Keratinocyte (primary cell): ENCODE measurements at regions not wholly inside any gene's neighbourhood (a gene's known extent, or its start where the extent isn't known, plus 50 kb on each side); places are given as distances from the start of the nearest gene placed in this dataset.

Experiments
- DNase-seq: peaks from one replicate; pipeline ENCODE4 v3.0.0-alpha.2; 2011; ENCODE audit warnings: low read depth, missing footprints, low spot score
- FAIRE-seq: peaks from 2 replicates; lab custom pipeline; 2011; peaks lifted over from hg19 to GRCh38; lab: Jason Lieb, UNC
- H2AFZ ChIP-seq: 2 replicates; pipeline ENCODE4 v1.6.0; 2012; ENCODE audit warnings: low read length, control low read depth, inconsistent platforms; ENCODE audit not compliant: control insufficient read depth
- H3K27ac ChIP-seq: 2 replicates; pipeline ENCODE4 v1.5.1; 2011; ENCODE audit warnings: low read length; ENCODE audit not compliant: control insufficient read depth, insufficient read depth
- H3K27me3 ChIP-seq: 3 replicates; pipeline ENCODE4 v1.6.0; 2011; ENCODE audit warnings: low read length; ENCODE audit not compliant: control insufficient read depth, insufficient read depth; ENCODE audit errors: extremely low read depth
- H3K36me3 ChIP-seq, 2 experiments: 2 replicates in 1 of 2; 3 replicates in 1 of 2; pipeline ENCODE4 v1.5.1; 2011; ENCODE audit warnings: low read length in 2 of 2, mild to moderate bottlenecking in 1 of 2; ENCODE audit not compliant: control insufficient read depth in 2 of 2, insufficient read depth in 2 of 2; ENCODE audit errors: extremely low read depth in 1 of 2
- H3K4me1 ChIP-seq: 3 replicates; pipeline ENCODE4 v1.5.1; 2011; ENCODE audit warnings: low read length; ENCODE audit not compliant: control insufficient read depth, insufficient read depth; ENCODE audit errors: extremely low read depth
- H3K4me2 ChIP-seq: 3 replicates; pipeline ENCODE4 v1.6.0; 2011; ENCODE audit warnings: low read depth, low read length; ENCODE audit not compliant: control insufficient read depth, insufficient read depth; ENCODE audit errors: extremely low read depth
- H3K4me3 ChIP-seq, 3 experiments: fragments of 200-600 bp in 1 of 3; sonication (generic) in 1 of 3; 2 replicates in 2 of 3; 3 replicates in 1 of 3; pipeline ENCODE4 v1.5.1; 2011 to 2016; ENCODE audit warnings: low read length in 3 of 3, mild to moderate bottlenecking in 3 of 3, control low read depth in 2 of 3, inconsistent platforms in 1 of 3, low read depth in 1 of 3, mixed read lengths in 1 of 3, mixed run types in 1 of 3, moderate library complexity in 1 of 3; ENCODE audit not compliant: control insufficient read depth in 2 of 3, insufficient read depth in 2 of 3; ENCODE audit errors: extremely low read depth in 1 of 3
- H3K79me2 ChIP-seq: 2 replicates; pipeline ENCODE4 v1.6.0; 2012; ENCODE audit warnings: low read length; ENCODE audit not compliant: control insufficient read depth, insufficient read depth
- H3K9ac ChIP-seq: 3 replicates; pipeline ENCODE4 v1.6.0; 2011; ENCODE audit warnings: low read length; ENCODE audit not compliant: control insufficient read depth, insufficient read depth; ENCODE audit errors: extremely low read depth
- H3K9me1 ChIP-seq: 3 replicates; pipeline ENCODE4 v1.6.0; 2011; ENCODE audit warnings: low read length; ENCODE audit not compliant: control insufficient read depth, insufficient read depth; ENCODE audit errors: extremely low read depth
- H3K9me3 ChIP-seq: 2 replicates; pipeline ENCODE4 v1.5.1; 2012; ENCODE audit warnings: low read depth, low read length; ENCODE audit not compliant: control insufficient read depth
- H4K20me1 ChIP-seq: 3 replicates; pipeline ENCODE4 v1.6.0; 2011; ENCODE audit warnings: low read length; ENCODE audit not compliant: control insufficient read depth, insufficient read depth; ENCODE audit errors: extremely low read depth
- EZH2 ChIP-seq: IDR thresholded peaks from one replicate; pipeline ENCODE4 v1.6.1; 2012; ENCODE audit warnings: inconsistent platforms, mild to moderate bottlenecking, low read length, moderate library complexity
- dilution Hi-C: fragments of 300-500 bp; cut with MboI; formaldehyde crosslinking; loops from one replicate; pipeline ENCODE4 v1.7.0; 2020; ENCODE audit warnings: low sequenced_read_pairs; ENCODE audit not compliant: extremely low pct_ligation_motif_present
- TF ChIP-seq, protein P1 (sequence below), 3 experiments: IDR thresholded peaks in 1 of 3; conservative IDR thresholded peaks in 1 of 3; optimal IDR thresholded peaks in 1 of 3; 2 replicates in 2 of 3; 3 replicates in 1 of 3; pipeline versions ENCODE3 to v1.5.1; 2011; ENCODE audit warnings: low read length in 3 of 3, mild to moderate bottlenecking in 3 of 3, moderate library complexity in 2 of 3, control low read depth in 1 of 3, inconsistent platforms in 1 of 3; ENCODE audit not compliant: insufficient read depth in 2 of 3; ENCODE audit errors: extremely low read depth in 1 of 3

DNA sequence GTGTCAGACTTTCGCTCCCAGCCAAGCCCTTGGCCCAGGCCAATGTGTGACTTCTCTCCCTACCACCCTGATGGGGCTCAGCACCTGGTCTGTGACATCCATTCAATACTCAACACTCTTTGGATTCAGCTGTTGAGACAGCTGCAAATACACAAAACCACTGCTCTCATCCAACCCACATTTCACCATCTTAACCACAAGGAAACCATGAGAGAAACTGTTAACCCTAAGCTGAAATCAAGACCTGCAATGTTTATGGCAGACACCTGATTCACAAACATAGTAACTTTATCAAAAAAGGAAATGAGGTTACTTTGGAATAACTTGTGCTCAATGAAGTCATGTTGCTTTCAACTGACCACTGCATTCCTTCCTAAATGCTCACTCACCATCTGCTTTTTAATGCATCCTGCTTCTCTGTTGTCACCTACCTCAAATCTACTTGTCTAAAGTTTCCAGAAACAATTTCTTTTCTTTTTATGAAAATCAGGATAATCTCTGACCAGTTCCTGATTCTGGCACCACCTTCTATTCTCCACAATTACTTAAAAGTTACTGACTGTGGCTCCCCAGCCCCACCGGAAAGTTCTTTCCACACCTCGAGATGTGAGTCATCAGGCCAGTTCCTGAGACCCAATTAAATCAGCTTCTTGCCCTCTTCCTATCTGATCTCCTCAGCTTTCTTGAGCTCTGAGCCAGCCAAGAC lies 88.2 kb downstream of the NOG start:
- Histone ChIP-seq H3K4me3 (peak overlapping the region in 1 of 3 experiments; percentile 6), H3K9ac (peak overlapping the region; percentile 0)

DNA sequence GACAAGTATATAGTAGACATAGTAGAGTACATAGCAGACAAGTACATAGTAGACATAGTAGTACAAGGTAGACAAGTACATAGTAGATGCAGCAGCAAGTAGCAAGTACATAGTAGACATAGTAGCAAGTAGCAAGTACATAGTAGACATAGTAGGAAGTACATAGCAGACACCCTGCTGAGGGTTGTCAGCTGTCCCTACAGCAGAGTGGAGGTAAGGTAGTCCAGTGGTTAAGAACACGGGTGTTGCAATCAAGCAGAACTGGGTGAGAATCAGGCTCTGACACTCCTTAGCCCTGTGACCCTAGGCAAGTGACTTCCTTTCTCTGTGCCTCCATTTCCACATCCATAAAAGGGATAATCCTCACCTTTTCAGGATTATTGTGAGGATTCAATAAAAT lies 94.7 kb downstream of the NOG start:
- Histone ChIP-seq H4K20me1 (no peaks in the 10 kb centered on the region), H3K9ac (no peak overlapping the region), H2AFZ (no peak overlapping the region), H3K36me3 (no peaks in the 10 kb centered on the region), H3K4me2 (no peak overlapping the region), H3K4me3 (no peak overlapping the region), H3K4me1 (no peaks in the 10 kb centered on the region), H3K27ac (no peak overlapping the region), H3K27me3 (no peaks in the 10 kb centered on the region), H3K9me3 (no peaks in the 10 kb centered on the region), H3K79me2 (no peaks in the 10 kb centered on the region), H3K9me1 (no peaks in the 10 kb centered on the region)
- TF ChIP-seq EZH2 = no peak
- TF ChIP-seq, protein P1, sequence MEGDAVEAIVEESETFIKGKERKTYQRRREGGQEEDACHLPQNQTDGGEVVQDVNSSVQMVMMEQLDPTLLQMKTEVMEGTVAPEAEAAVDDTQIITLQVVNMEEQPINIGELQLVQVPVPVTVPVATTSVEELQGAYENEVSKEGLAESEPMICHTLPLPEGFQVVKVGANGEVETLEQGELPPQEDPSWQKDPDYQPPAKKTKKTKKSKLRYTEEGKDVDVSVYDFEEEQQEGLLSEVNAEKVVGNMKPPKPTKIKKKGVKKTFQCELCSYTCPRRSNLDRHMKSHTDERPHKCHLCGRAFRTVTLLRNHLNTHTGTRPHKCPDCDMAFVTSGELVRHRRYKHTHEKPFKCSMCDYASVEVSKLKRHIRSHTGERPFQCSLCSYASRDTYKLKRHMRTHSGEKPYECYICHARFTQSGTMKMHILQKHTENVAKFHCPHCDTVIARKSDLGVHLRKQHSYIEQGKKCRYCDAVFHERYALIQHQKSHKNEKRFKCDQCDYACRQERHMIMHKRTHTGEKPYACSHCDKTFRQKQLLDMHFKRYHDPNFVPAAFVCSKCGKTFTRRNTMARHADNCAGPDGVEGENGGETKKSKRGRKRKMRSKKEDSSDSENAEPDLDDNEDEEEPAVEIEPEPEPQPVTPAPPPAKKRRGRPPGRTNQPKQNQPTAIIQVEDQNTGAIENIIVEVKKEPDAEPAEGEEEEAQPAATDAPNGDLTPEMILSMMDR (optimal IDR thresholded peaks at IDR 0.05 in 1 of 3, IDR thresholded peaks at IDR 0.05 in 1 of 3, conservative IDR thresholded peaks at IDR 0.05 in 1 of 3; ENCODE audit: extremely low read depth in 1 of 3, insufficient read depth in 2 of 3, low read length in 3 of 3) = no peak
- dilution Hi-C loops = no loop called here
- FAIRE-seq (no peak), DNase-seq (no peak)

More for the DNA sequence above, 88.2 kb downstream of the NOG start:
- H3K36me3 ChIP-seq = no peaks in the 10 kb centered on the region
- no peaks in the 10 kb centered on the region for H3K9me3 ChIP-seq
- DNase-seq = peak; percentile 32
- peaks cover 51% of the 10 kb centered on the region for H3K4me1 ChIP-seq
- no peaks in the 10 kb centered on the region for H3K79me2 ChIP-seq
- peak overlapping the region; percentile 38 for H3K27ac ChIP-seq
- dilution Hi-C loops = no loop called here
- no peaks in the 10 kb centered on the region for H4K20me1 ChIP-seq
- H3K9me1 ChIP-seq = no peaks in the 10 kb centered on the region
- H3K4me2 ChIP-seq = peak overlapping the region; percentile 63
- FAIRE-seq = peak; percentile 91
- no peak for TF ChIP-seq EZH2
- TF ChIP-seq, protein P1 (optimal IDR thresholded peaks at IDR 0.05 in 1 of 3, IDR thresholded peaks at IDR 0.05 in 1 of 3, conservative IDR thresholded peaks at IDR 0.05 in 1 of 3; ENCODE audit: extremely low read depth in 1 of 3, insufficient read depth in 2 of 3, low read length in 3 of 3) = no peak
- H2AFZ ChIP-seq = no peak overlapping the region
- H3K27me3 ChIP-seq = no peaks in the 10 kb centered on the region
